Hippocampal formation (tissue), 2 donors: ENCODE measurements at regions not wholly inside any gene's neighbourhood (a gene's known extent, or its start where the extent isn't known, plus 50 kb on each side); places are given as distances from the start of the nearest gene placed in this dataset.

Experiments
- DNase-seq, 2 donors: peaks; one replicate each; lab custom pipeline; 2025; lab: John Stamatoyannopoulos, UW

GRCh38 chr9:29826421-29826820 is 2253.1 kb upstream of the C9orf72 start:
- DNase-seq, result no peak

- no peak for DNase-seq
These were observed 2257.5 kb upstream of the C9orf72 start for GRCh38 chr9:29830821-29831220.

- DNase-seq, result no peak
These were observed 2265.3 kb upstream of the C9orf72 start for GRCh38 chr9:29838491-29839020.

GRCh38 chr9:29844251-29844650 is 2271.0 kb upstream of the C9orf72 start:
- no peak for DNase-seq

- no peak for DNase-seq
These were observed 2277.4 kb upstream of the C9orf72 start for GRCh38 chr9:29850664-29851063.

- no peak for DNase-seq
These were observed 2288.5 kb upstream of the C9orf72 start for GRCh38 chr9:29861803-29862202.

- DNase-seq, result no peak
These were observed 2292.6 kb upstream of the C9orf72 start for GRCh38 chr9:29865764-29866313.

- DNase-seq, result no peak
These were observed 2293.3 kb upstream of the C9orf72 start for GRCh38 chr9:29866556-29866955.

GRCh38 chr9:29873579-29873978 is 2300.3 kb upstream of the C9orf72 start:
- no peak for DNase-seq

GRCh38 chr9:29875547-29875946 is 2302.3 kb upstream of the C9orf72 start:
- no peak for DNase-seq

GRCh38 chr9:29882767-29883166 is 2309.5 kb upstream of the C9orf72 start:
- DNase-seq, result no peak

- no peak for DNase-seq
These were observed 2332.8 kb upstream of the C9orf72 start for GRCh38 chr9:29906065-29906464.

GRCh38 chr9:29928072-29928471 is 2354.8 kb upstream of the C9orf72 start:
- DNase-seq, result no peak

GRCh38 chr9:29939559-29939958 is 2366.3 kb upstream of the C9orf72 start:
- DNase-seq, result no peak

GRCh38 chr9:29945012-29945411 is 2371.7 kb upstream of the C9orf72 start:
- DNase-seq, result no peak

GRCh38 chr9:29958469-29958868 is 2385.2 kb upstream of the C9orf72 start:
- DNase-seq, result no peak

- DNase-seq, result no peak
These were observed 2392.6 kb upstream of the C9orf72 start for GRCh38 chr9:29965834-29966233.

GRCh38 chr9:29966247-29966646 is 2393.0 kb upstream of the C9orf72 start:
- DNase-seq, result no peak

GRCh38 chr9:29968831-29969230 is 2395.6 kb upstream of the C9orf72 start:
- DNase-seq, result no peak

- DNase-seq, result no peak
These were observed 2396.1 kb upstream of the C9orf72 start for GRCh38 chr9:29969408-29969807.

- DNase-seq, result no peak
These were observed 2396.8 kb upstream of the C9orf72 start for GRCh38 chr9:29969856-29970647.

- no peak for DNase-seq
These were observed 2400.9 kb upstream of the C9orf72 start for GRCh38 chr9:29974197-29974596.

- no peak for DNase-seq
These were observed 2403.7 kb upstream of the C9orf72 start for GRCh38 chr9:29976981-29977380.

- no peak for DNase-seq
These were observed 2403.4 kb upstream of the ACO1 start for GRCh38 chr9:29981013-29981412.
